ENCODE measurements at regions not wholly inside any gene's neighbourhood (a gene's known extent, or its start where the extent isn't known, plus 50 kb on each side); places are given as distances from the start of the nearest gene placed in this dataset.
"Not testable (repeated sequence)": the region's sequence is repeated elsewhere in the genome, so short reads cannot be mapped to it uniquely, and the experiment has no call there.

- DNase-seq = no peak
Observed at GRCh38 chr5:66425842-66426241, 170.4 kb upstream of the MAST4 start.

GRCh38 chr5:66426259-66427138 lies 169.7 kb upstream of the MAST4 start:
- DNase-seq = no peak

DNA sequence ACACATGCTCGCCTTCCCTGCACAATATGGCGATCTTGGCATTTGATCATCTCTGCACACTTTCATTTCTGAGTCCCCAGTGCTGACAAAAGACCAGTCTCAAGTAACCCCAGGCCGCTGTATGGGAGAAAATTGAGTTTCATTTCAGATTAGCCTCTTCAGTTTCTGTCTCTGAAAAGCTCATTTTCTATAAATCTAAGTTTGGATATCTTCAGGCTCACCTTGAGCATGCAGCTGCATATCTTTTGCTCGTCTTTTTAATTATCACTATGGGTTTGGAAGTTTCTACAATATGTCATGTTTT lies 169.1 kb upstream of the MAST4 start:
- no peak for DNase-seq

DNA sequence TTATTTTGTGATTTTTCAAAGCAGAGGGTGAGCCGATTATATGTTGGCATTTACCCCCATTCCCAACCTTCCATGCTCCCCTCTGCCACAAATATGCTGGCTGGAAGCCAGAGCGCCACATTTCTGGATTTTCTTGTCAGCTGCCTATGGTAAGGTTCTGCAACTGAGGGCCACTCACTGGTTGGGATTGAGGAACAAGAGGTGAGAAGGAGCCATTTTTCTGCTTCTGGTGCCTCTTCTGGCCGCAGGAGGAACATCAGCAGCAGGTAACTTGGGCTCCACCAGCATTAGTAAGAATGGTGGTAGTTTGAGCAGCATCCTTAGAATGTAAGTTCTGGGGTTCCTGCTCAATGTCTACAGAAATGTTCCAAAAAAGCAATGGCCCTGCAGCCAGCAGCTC lies 159.5 kb upstream of the MAST4 start:
- no peak for DNase-seq

DNA sequence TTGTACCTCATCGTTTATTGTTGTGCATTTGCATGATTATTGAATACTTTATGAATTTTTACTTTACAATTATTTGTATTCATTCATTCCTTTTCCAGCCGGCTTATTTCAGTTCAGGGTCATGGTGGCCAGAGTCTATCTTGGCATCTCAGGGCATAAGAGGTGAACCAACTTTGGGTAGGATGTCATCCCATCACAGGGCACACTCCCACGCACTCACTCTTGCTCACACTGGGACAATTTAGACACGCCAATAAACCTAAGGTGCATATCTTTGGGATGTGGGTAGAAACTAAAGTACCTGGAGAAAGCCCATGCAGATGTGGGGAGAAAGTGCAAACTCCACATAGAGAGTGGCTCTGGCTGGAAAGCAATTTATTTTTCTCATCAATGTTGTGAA lies 158.1 kb upstream of the MAST4 start:
- no peak for DNase-seq

GRCh38 chr5:66438696-66439095 lies 157.5 kb upstream of the MAST4 start:
- no peak for DNase-seq

GRCh38 chr5:66440202-66440680 lies 156.0 kb upstream of the MAST4 start:
- no peak for DNase-seq

DNA sequence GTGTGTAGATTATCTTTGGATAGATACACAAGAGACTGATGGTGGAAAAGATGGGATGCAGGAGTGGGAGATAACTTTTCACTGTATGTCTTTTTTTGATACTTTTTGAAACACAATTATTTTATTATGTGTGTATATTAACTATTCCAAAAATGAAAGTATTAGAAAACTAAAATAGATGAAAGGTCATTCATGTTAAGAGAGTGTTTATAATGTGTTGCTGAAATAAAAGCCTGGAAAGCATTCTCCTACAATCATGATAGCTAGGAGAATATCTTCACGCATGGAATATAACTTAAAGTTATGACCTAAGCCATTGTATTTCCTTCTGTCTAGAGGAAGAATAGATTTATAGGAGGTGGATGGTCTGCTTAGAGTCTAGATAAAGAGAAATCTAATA lies 154.8 kb upstream of the MAST4 start:
- no peak for DNase-seq

DNA sequence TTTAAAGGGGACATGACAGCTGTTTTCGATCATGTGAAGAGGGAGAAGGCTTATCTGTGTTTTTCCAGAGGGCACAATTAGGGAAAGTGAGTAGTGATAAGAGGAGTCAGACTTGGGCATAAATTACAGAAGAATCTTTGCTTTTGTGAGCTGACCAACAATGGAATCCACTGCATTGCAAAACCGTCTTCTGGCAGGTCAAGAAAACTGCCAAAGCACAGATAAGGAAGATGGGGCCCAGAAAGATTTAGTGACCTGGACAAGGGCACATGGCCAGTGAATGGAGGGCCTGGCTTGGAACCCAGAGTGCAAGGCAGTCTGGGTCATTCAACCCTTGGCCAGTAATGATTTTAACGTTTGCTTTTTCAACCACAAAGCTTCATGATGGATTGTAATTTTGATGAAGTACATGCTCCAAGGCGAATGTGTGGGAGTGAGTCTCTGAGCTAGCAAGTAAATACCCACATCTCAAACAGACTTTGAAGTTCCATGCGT lies 153.2 kb upstream of the MAST4 start:
- no peak for DNase-seq

GRCh38 chr5:66443462-66444130 lies 152.6 kb upstream of the MAST4 start:
- DNase-seq = no peak

GRCh38 chr5:66448070-66448469 lies 148.1 kb upstream of the MAST4 start:
- DNase-seq = not testable (repeated sequence)

DNA sequence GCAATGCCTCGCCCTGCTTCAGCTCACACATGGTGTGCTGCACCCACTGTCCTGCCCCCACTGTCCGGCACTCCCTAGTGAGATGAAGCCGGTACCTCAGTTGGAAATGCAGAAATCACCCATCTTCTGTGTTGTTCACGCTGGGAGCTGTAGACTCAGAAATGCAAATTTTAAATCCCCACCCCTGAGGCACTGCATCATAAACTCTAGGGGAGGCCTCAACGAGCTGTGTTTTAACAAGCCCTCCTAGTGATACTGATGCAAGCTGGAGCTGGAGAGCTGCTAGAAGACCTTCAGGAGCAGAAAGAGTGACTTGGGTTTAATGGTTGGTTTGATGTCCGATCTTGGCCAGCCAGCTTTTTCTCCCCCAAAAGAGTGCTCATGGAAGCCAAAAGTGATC lies 146.0 kb upstream of the MAST4 start:
- DNase-seq = no peak

DNA sequence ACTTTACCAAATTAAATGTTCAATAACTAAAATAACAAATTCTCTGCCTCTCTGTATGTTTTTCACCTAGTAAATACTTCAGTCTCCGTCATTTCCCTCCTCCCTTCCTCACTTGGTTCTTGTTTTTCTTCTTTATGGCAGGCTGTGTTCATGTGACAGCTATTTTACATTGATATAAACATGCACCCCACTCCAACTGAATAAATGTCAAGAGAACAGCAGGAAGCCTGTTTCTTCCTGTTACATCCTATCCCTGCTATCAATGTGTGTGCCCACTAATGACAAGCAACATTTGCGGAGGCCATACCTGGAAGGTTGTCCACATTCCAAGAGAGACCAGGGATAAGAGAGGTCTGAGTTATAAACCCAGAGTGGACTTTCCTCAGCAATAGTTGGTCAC lies 145.2 kb upstream of the MAST4 start:
- DNase-seq = no peak

GRCh38 chr5:66452109-66452508 lies 144.1 kb upstream of the MAST4 start:
- no peak for DNase-seq

- DNase-seq = no peak
Observed at GRCh38 chr5:66454186-66455078, 141.8 kb upstream of the MAST4 start.

DNA sequence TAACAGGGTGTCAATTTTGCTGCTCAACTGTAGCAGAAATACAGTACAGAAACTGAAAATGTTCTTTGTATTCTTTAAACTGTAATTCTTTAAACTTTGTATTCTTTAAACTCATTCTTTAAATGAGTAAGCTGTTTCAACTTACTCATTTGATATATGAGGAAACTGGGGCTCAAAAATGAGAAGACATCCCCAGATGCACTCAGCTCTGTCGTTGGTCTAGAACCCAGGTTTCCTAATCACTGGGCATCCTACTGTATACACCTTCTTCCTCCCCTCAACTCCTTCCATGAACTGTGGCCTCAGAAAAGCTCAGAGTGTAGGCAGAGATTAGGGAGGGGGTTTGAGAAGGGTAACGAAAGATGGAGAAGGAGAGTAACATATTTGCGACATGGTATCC lies 136.5 kb upstream of the MAST4 start:
- no peak for DNase-seq

DNA sequence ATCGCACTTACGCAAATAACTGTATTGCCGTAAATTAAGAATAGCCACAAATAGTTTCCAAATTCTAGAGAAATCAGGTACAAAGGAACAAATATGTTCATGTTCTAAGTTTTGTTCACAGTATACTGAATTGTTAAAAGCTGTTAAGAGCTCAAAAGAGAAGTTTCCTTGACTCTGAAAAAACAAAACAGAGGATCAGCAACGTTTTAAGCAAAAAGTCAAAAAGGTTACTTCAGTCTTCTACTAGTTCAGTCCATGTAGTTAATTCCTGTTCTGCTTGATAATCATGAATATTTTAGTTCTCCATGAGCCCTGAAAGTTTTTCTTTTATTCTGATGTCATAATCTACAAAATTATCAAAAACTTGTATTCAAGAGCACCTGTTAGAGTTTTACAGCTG lies 128.6 kb upstream of the MAST4 start:
- DNase-seq = no peak

GRCh38 chr5:66469684-66470083 lies 126.5 kb upstream of the MAST4 start:
- DNase-seq = no peak

DNA sequence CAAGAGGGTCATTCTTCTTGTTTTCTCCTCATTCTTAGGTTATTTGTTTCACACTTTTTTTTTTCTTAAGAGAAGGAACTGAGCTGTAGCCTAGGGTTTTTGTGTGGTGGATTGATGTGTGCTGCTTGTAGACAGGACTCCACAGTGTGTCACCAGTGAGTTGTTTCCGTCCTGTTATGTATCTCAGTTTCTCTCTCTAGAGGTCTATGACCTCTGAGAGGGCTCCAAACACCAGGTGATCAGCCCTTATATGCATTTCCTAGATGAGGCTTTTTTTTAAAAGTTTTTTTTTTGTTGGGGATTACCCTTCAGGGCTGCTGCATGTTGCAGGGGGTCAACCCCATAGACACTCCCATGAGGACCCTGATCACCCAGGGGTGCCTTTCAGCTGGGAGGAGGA lies 124.2 kb upstream of the MAST4 start:
- DNase-seq = no peak

GRCh38 chr5:66475731-66476130 lies 120.5 kb upstream of the MAST4 start:
- no peak for DNase-seq

DNA sequence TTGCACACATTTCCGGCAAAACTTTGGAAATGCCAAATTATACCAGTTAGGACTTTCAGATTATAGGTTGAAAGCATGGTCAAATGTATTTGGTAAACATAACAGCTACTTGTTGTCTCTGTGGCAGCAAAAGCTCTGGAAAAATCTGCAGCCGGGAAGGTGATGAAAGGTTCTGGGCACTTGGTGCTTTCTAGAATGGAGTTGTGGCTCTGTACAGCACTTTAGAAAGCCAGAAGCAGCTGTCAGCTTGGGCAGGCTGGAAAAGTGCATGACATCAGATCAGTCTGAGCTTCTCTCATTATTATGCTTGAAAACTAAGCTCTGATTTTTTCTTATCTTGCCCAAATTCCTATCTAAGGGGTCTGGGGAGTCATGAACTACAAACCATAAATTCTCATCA lies 118.6 kb upstream of the MAST4 start:
- no peak for DNase-seq

GRCh38 chr5:66494437-66494836 lies 101.8 kb upstream of the MAST4 start:
- no peak for DNase-seq

GRCh38 chr5:66498791-66499207 lies 97.4 kb upstream of the MAST4 start:
- DNase-seq = no peak

Measured in CD4-positive, alpha-beta T cell treated with Interleukin-12 subunit alpha and Interleukin-12 subunit beta, for 1 hour (primary cell).